ENCODE measurements at regions not wholly inside any gene's neighbourhood (a gene's known extent, or its start where the extent isn't known, plus 50 kb on each side); places are given as distances from the start of the nearest gene placed in this dataset.

- DNase-seq (ENCODE audit: low read depth in 2 of 2) = no peak
These were observed 1431.0 kb downstream of the AACS start for GRCh38 chr12:126496201-126496600.

GRCh38 chr12:126506426-126507182 lies 1441.4 kb downstream of the AACS start:
- no peak for DNase-seq (ENCODE audit: low read depth in 2 of 2)

GRCh38 chr12:126507231-126507630 lies 1442.0 kb downstream of the AACS start:
- DNase-seq (ENCODE audit: low read depth in 2 of 2) = no peak

- no peak for DNase-seq (ENCODE audit: low read depth in 2 of 2)
These were observed 1444.3 kb downstream of the AACS start for GRCh38 chr12:126509572-126509971.

- DNase-seq (ENCODE audit: low read depth in 2 of 2) = no peak
These were observed 1445.4 kb downstream of the AACS start for GRCh38 chr12:126510630-126511029.

GRCh38 chr12:126512916-126513913 lies 1448.0 kb downstream of the AACS start:
- DNase-seq (ENCODE audit: low read depth in 2 of 2) = no peak

GRCh38 chr12:126518596-126519200 lies 1453.5 kb downstream of the AACS start:
- DNase-seq (ENCODE audit: low read depth in 2 of 2) = no peak

- DNase-seq (ENCODE audit: low read depth in 2 of 2) = no peak
These were observed 1454.6 kb downstream of the AACS start for GRCh38 chr12:126519833-126520232.

GRCh38 chr12:126523891-126524290 lies 1458.7 kb downstream of the AACS start:
- no peak for DNase-seq (ENCODE audit: low read depth in 2 of 2)

- no peak for DNase-seq (ENCODE audit: low read depth in 2 of 2)
These were observed 1469.3 kb downstream of the AACS start for GRCh38 chr12:126534495-126534894.

- no peak for DNase-seq (ENCODE audit: low read depth in 2 of 2)
These were observed 1469.7 kb downstream of the AACS start for GRCh38 chr12:126534942-126535341.

- DNase-seq (ENCODE audit: low read depth in 2 of 2) = no peak
These were observed 1470.7 kb downstream of the AACS start for GRCh38 chr12:126535971-126536370.

- DNase-seq (ENCODE audit: low read depth in 2 of 2) = no peak
These were observed 1472.8 kb downstream of the AACS start for GRCh38 chr12:126537961-126538530.

- no peak for DNase-seq (ENCODE audit: low read depth in 2 of 2)
These were observed 1473.7 kb downstream of the AACS start for GRCh38 chr12:126538888-126539287.

- DNase-seq (ENCODE audit: low read depth in 2 of 2) = no peak
These were observed 1480.2 kb downstream of the AACS start for GRCh38 chr12:126545411-126545810.

GRCh38 chr12:126547905-126548304 lies 1482.7 kb downstream of the AACS start:
- no peak for DNase-seq (ENCODE audit: low read depth in 2 of 2)

- DNase-seq (ENCODE audit: low read depth in 2 of 2) = no peak
These were observed 1486.6 kb downstream of the AACS start for GRCh38 chr12:126551869-126552268.

GRCh38 chr12:126554625-126555024 lies 1489.4 kb downstream of the AACS start:
- DNase-seq (ENCODE audit: low read depth in 2 of 2) = no peak

GRCh38 chr12:126557659-126558058 lies 1492.4 kb downstream of the AACS start:
- DNase-seq (ENCODE audit: low read depth in 2 of 2) = no peak

- DNase-seq (ENCODE audit: low read depth in 2 of 2) = no peak
These were observed 1493.0 kb downstream of the AACS start for GRCh38 chr12:126558219-126558618.

GRCh38 chr12:126558810-126559209 lies 1493.6 kb downstream of the AACS start:
- DNase-seq (ENCODE audit: low read depth in 2 of 2) = no peak

- no peak for DNase-seq (ENCODE audit: low read depth in 2 of 2)
These were observed 1501.8 kb downstream of the AACS start for GRCh38 chr12:126567016-126567415.
